WERI-Rb-1 (cell line): ENCODE measurements at regions not wholly inside any gene's neighbourhood (a gene's known extent, or its start where the extent isn't known, plus 50 kb on each side); places are given as distances from the start of the nearest gene placed in this dataset.
A peak's percentile ranks its signal among the peaks of the same experiment; 100 is the strongest.

ENCODE experiments used
- DNase-seq: peaks from one replicate; pipeline ENCODE4 v3.0.0-alpha.2; 2020
- H3K27ac ChIP-seq: fragments of 250-450 bp; sonication (Bioruptor Pico); 2 replicates; pipeline ENCODE4 v1.5.1; 2020; ENCODE audit warnings: mild to moderate bottlenecking, moderate library complexity
- H3K27me3 ChIP-seq: fragments of 250-450 bp; sonication (Bioruptor Pico); 2 replicates; pipeline ENCODE4 v1.5.1; 2021; ENCODE audit warnings: mild to moderate bottlenecking, low read depth, moderate library complexity; ENCODE audit not compliant: insufficient read depth, severe bottlenecking
- H3K36me3 ChIP-seq: fragments of 250-450 bp; sonication (Bioruptor Pico); 2 replicates; pipeline ENCODE4 v1.5.1; 2020; ENCODE audit warnings: mild to moderate bottlenecking, moderate library complexity
- H3K4me3 ChIP-seq: 2 replicates; pipeline ENCODE4 v1.5.1; 2011; ENCODE audit warnings: low read depth, mild to moderate bottlenecking, control low read depth, low read length
- H3K9me3 ChIP-seq: fragments of 250-450 bp; sonication (Bioruptor Pico); 2 replicates; pipeline ENCODE4 v1.5.1; 2021; ENCODE audit warnings: mild to moderate bottlenecking, moderate library complexity; ENCODE audit not compliant: severe bottlenecking
- CTCF ChIP-seq: IDR thresholded peaks from 2 replicates; pipeline ENCODE4 v1.5.1; 2011; ENCODE audit warnings: low read depth, mild to moderate bottlenecking, control low read depth, inconsistent platforms, low read length

DNA sequence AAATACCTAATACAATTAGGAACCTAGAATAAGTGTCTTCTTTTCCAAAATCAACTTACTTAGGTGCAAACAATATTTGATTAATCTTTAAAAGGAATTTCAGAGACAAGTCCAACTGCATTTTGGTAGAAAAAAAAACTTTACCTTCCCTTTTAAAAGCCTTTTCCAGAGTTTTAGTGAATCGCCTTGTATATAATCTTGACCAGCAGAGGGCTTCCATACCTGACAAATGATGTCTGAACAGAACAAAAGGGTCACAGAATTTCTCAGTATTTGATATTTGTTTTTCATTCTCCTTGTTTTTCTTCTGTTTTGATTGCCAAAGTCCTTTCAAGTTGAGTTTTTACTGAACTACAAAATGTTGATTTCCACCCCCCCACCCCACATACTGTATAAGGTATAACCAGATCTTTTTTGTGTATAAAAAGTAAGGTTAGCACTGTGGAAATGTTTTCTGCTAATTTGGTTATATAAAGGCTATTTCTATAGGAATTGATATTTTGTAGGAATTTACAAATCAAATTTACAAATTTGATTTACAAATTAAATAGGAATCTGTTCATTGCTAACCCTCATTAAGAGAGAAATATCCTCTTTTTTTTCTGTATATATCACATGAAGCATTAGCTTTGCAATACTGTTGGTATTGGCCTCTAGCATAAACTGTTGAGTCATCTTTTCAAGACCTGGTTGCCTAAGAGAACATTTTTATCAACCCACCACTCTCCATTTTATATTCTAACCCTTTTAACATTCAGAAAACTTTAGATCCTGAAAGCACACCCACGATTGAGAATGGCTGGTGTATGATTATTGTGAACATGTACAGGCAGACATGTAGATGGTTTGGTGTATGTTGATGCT is 464.1 kb upstream of the RARB start:
- Histone ChIP-seq H3K4me3 (no peak overlapping the region), H3K27me3 (no peaks in the 10 kb centered on the region), H3K36me3 (no peaks in the 10 kb centered on the region), H3K9me3 (peaks cover 5% of the 10 kb centered on the region), H3K27ac (no peak overlapping the region)
- DNase-seq: no peak
- TF ChIP-seq CTCF: peak; percentile 27; the same call in 1 of the 2 replicates

GRCh38 chr3:24965706-24966385 is 462.2 kb upstream of the RARB start:
- no peak for TF ChIP-seq CTCF
- Histone ChIP-seq H3K36me3 (no peaks in the 10 kb centered on the region), H3K27me3 (no peaks in the 10 kb centered on the region), H3K9me3 (no peaks in the 10 kb centered on the region), H3K4me3 (no peak overlapping the region), H3K27ac (no peak overlapping the region; the same call in 1 of the 2 replicates)
- no peak for DNase-seq

DNA sequence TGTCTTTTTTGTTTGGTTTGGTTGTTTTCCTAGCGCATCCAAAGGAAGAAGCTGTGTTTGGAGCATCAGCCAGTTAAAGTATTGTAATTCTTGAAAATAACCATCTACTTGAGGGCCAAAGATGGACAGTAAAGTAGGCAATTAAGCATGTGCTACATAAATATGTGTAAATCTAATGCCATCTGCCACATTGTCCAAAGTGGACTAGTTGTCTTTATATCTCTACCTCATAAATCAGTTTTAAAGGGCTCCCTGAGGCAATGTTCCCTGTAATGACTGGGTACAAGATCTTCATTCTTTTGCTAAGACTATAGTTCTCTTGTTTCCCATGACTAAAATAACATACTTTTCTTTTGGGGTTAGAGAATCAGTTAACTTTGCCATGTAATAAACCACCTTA is 460.0 kb upstream of the RARB start:
- H3K27ac ChIP-seq: peak overlapping the region; percentile 71
- H3K27me3 ChIP-seq: no peaks in the 10 kb centered on the region
- TF ChIP-seq CTCF: no peak
- no peaks in the 10 kb centered on the region for H3K9me3 ChIP-seq
- DNase-seq: no peak
- no peaks in the 10 kb centered on the region for H3K36me3 ChIP-seq
- no peak overlapping the region for H3K4me3 ChIP-seq

- no peak for TF ChIP-seq CTCF
- no peak for DNase-seq
- no peak overlapping the region for H3K27ac ChIP-seq
- no peak overlapping the region for H3K4me3 ChIP-seq
- H3K36me3 ChIP-seq: no peaks in the 10 kb centered on the region
- no peaks in the 10 kb centered on the region for H3K9me3 ChIP-seq
- H3K27me3 ChIP-seq: no peaks in the 10 kb centered on the region
Measured at GRCh38 chr3:24972491-24972890, 455.6 kb upstream of the RARB start.

DNA sequence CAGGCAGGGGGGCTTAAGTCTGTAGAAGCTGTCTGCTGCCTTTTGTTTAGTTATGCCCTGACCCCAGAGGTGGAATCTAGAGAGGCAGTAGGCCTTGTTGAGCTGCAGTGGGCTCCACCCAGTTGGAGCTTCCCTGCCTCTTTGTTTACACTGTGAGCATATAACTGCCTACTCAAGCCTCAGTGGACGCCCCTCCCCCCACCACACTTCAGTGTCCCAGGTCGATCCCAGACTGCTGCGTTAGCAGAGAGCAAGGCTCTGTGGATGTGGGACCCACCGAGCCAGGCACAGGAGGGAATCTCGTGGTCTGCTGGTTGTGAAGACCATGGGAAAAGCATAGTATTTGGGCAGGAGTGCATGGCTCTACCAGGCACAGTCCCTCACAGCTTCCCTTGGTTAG is 446.8 kb upstream of the RARB start:
- Histone ChIP-seq H3K36me3 (no peaks in the 10 kb centered on the region), H3K9me3 (no peaks in the 10 kb centered on the region), H3K27me3 (no peaks in the 10 kb centered on the region), H3K27ac (no peak overlapping the region), H3K4me3 (no peak overlapping the region)
- no peak for TF ChIP-seq CTCF
- peak; percentile 8 for DNase-seq
